Heart right ventricle (tissue), 16 donors: ENCODE measurements at regions not wholly inside any gene's neighbourhood (a gene's known extent, or its start where the extent isn't known, plus 50 kb on each side); places are given as distances from the start of the nearest gene placed in this dataset.

Source experiments
- ATAC-seq, 8 donors: fragments of 200-7000 bp; cut with Tn5 transposase; one replicate each; pipeline ENCODE4 v1.9.1; 2020; ENCODE audit warnings: mild to moderate bottlenecking in 8 of 8, moderate library complexity in 8 of 8, moderate number of reproducible peaks in 1 of 8
- DNase-seq, 2 donors: peaks; one replicate each; pipeline ENCODE4 v3.0.0-alpha.2; 2020
- H3K27ac ChIP-seq, 10 donors: fragments of 200-600 bp; sonication (generic) in 2 of 10; one replicate each; pipeline versions ENCODE4 v1.5.0 to v1.8.0; 2020 to 2022; ENCODE audit warnings: mild to moderate bottlenecking in 3 of 10
- H3K27me3 ChIP-seq, 7 donors: fragments of 200-600 bp; one replicate each; pipeline ENCODE4 v1.8.0; 2021 to 2022; ENCODE audit warnings: mild to moderate bottlenecking in 2 of 7
- H3K36me3 ChIP-seq, 9 donors: fragments of 200-600 bp; sonication (generic) in 1 of 9; one replicate each; pipeline versions ENCODE4 v1.5.0 to v1.8.0; 2020 to 2022; ENCODE audit warnings: mild to moderate bottlenecking in 2 of 9
- H3K4me1 ChIP-seq, 9 donors: fragments of 200-600 bp; sonication (generic) in 1 of 9; one replicate each; pipeline versions ENCODE4 v1.5.0 to v1.8.0; 2020 to 2022; ENCODE audit warnings: mild to moderate bottlenecking in 4 of 9
- H3K4me3 ChIP-seq, 10 donors: fragments of 200-600 bp; sonication (generic) in 2 of 10; one replicate each; pipeline versions ENCODE4 v1.5.0 to v1.8.0; 2020 to 2022; ENCODE audit warnings: mild to moderate bottlenecking in 7 of 10, moderate library complexity in 2 of 10
- H3K9me3 ChIP-seq, 11 donors: fragments of 200-600 bp in 10 of 11; sonication (generic) in 2 of 11; one replicate each; pipeline versions ENCODE4 v1.5.0 to v1.8.0; 2013 to 2022; ENCODE audit warnings: mild to moderate bottlenecking in 2 of 11, control low read depth in 1 of 11, moderate library complexity in 1 of 11
- WGBS, 2 donors: extraction: QIAGEN DNeasy Blood & Tissue Kit; methylation state at CpG; one replicate each; pipeline ENCODE4 v1.1.7; 2013; ENCODE audit warnings: inconsistent platforms in 1 of 2; 5-methylcytosine and 5-hydroxymethylcytosine counted together
- intact Hi-C, 10 donors: fragments of 100-400 bp; cut with DNase I; formaldehyde crosslinking; loops; one replicate each; pipeline versions ENCODE4 v1.11.1 to v1.14.2; 2022
- TF ChIP-seq, protein P1 (sequence below), 9 donors: fragments of 200-600 bp; sonication (generic) in 2 of 9; IDR thresholded peaks; one replicate each; pipeline versions ENCODE4 v1.5.0 to v1.8.0; 2021 to 2022; ENCODE audit warnings: antibody characterized with exemption in 9 of 9, mild to moderate bottlenecking in 5 of 9, moderate library complexity in 1 of 9
- donor health status: Arrhythmogenic right ventricular cardiomyopathy.
- donor health status: ischemic (EF 13 %, LVEDD 7.1; RV severe dilation, severe dysfunction).
- donor health status: healthy with polysubstance abuse.
- donor health status: DM: no; HTN: yes; CAD: no.
- donor health status: DM: no; HTN: no; CAD: no.
- donor health status: ischemic (EF 25% LVEDD 6.9; RV normal size, moderate dysfunction).
- donor health status: ischemic (EF 25% LVEDD 5.7; RV mildly dilated, moderate dysfunction).
- donor health status: healthy.
- donor health status: DM: yes; HTN: yes; CAD: no.
- donor health status: Ischemic cardiomyopathy.
- donor health status: ischemic (EF 35%, LVEDD 5.7; RV mildly dilated, moderate dysfunction).
- donor health status: nonischemic (EF 11% LVEDD 7.7; RV severe dilation, severe dysfunction).
- donor health status: DM: yes; HTN: yes; CAD: no.
- donor health status: PGD.
- donor health status: ischemic (EF 29% LVEDD 5.4; RV normal size, mild dysfunction).
- donor health status: nonischemic (EF 23%, LVEDD 6.1; RV moderate dilation, normal function).

DNA sequence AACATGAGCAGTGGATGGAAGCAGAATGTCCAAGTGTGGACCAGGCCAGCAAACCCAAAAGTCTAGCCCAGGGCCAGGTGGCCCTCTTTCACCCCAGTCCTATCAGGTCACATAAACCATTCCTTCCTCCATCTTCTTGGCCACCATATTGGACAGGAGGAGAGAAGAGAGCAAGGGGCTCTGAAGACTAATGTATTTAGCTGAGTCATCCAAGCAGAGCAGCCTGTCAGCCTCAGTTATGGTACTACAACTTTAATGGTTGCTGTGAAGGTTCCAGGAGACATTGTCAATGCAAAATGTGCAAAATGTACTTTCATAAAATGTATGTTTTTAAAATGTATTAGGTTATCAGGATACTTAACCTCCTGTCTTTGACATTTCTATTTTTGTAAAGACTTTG is 159.5 kb downstream of the GPAM start:
- TF ChIP-seq, protein P1, sequence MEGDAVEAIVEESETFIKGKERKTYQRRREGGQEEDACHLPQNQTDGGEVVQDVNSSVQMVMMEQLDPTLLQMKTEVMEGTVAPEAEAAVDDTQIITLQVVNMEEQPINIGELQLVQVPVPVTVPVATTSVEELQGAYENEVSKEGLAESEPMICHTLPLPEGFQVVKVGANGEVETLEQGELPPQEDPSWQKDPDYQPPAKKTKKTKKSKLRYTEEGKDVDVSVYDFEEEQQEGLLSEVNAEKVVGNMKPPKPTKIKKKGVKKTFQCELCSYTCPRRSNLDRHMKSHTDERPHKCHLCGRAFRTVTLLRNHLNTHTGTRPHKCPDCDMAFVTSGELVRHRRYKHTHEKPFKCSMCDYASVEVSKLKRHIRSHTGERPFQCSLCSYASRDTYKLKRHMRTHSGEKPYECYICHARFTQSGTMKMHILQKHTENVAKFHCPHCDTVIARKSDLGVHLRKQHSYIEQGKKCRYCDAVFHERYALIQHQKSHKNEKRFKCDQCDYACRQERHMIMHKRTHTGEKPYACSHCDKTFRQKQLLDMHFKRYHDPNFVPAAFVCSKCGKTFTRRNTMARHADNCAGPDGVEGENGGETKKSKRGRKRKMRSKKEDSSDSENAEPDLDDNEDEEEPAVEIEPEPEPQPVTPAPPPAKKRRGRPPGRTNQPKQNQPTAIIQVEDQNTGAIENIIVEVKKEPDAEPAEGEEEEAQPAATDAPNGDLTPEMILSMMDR (IDR thresholded peaks at IDR 0.05): no peak
- intact Hi-C loops: no loop called here
- Histone ChIP-seq H3K27ac (no peak overlapping the region), H3K9me3 (peaks cover 0 to 7% (median 0%) of the 10 kb centered on the region in 11 donors), H3K4me3 (no peak overlapping the region), H3K27me3 (no peaks in the 10 kb centered on the region), H3K36me3 (no peaks in the 10 kb centered on the region), H3K4me1 (no peaks in the 10 kb centered on the region)
- DNase-seq: no peak
- no peak for ATAC-seq

DNA sequence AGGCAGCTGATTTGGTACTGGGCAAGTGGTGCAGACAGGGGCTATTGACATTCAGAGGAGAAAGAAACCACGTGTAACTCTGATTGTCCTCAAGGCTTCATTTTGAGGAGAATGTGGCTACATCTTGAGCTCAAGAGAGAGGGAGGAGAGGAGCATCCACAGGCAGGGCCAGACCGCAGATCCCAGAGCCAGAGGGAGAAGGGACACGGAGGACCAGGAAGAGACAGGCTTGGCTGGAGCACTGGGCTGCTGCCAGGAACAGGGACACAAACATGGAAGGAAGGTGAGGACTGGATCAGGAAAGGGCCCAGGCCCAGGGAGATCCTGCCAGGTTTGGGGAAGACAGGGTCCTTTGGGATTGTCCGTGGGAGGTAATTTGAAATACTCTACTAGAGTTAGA is 158.3 kb downstream of the GPAM start:
- H3K4me3 ChIP-seq: no peak overlapping the region
- no peaks in the 10 kb centered on the region for H3K27me3 ChIP-seq
- no peak overlapping the region for H3K27ac ChIP-seq
- peaks cover 0 to 18% (median 6%) of the 10 kb centered on the region in 11 donors for H3K9me3 ChIP-seq
- DNase-seq: no peak
- H3K4me1 ChIP-seq: no peaks in the 10 kb centered on the region
- no peaks in the 10 kb centered on the region for H3K36me3 ChIP-seq
- ATAC-seq: no peak
- intact Hi-C loops: no loop called here
- 68 to 73% methylated on average over 4 of the region's 4 CpGs for WGBS, 2 donors
- TF ChIP-seq, protein P1 (IDR thresholded peaks at IDR 0.05): no peak

DNA sequence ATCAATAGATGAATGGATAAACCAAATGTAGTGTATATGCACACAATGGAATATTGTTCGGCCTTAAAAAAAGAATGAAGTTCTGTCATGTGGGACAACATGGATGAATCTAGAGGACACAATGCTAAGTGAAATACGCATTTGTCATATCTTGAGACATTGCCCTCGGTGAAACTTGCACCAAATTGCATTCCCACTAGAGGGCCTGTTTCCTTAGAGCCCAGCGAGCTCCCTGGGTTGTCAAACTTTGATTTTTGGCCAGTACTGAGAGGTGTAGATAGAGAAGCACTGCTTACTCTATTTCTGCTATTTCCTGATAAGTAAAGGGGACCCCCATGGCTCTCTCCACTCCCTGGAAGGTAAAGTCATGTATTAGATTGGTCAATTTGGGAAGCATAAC is 157.1 kb downstream of the GPAM start:
- TF ChIP-seq, protein P1 (IDR thresholded peaks at IDR 0.05): no peak
- Histone ChIP-seq H3K9me3 (peaks cover 0 to 30% (median 14%) of the 10 kb centered on the region in 11 donors), H3K27ac (no peak overlapping the region), H3K27me3 (no peaks in the 10 kb centered on the region), H3K4me1 (no peaks in the 10 kb centered on the region), H3K4me3 (no peak overlapping the region), H3K36me3 (no peaks in the 10 kb centered on the region)
- intact Hi-C loops: no loop called here
- DNase-seq (no peak), ATAC-seq (no peak)
- WGBS, 2 donors: 54 to 64% methylated on average over 4 of the region's 4 CpGs

DNA sequence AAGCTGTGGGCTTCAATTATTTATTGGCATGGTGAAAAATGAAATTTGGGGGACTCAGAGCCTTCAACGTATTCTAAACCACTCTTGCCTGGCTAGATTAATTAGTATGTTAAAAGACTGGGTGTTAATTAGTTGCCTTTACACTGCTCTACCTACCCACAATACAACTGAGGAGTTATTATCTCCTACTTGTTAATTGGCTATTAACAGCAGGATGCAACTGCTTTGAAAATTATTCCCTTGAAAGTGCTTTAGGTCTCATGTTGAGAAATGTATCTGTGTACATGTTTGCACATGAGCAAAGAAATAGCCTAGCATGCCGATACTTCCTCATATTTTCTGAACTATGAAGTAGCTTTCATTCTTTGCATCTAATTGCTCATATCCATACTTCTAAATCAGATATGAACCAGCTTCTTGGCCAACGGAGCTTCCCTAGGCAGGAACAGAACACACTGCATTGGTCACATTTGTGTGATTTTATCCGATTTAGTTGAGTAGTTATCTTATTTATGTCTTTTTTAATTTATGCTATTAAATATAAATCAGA is 155.8 kb downstream of the GPAM start:
- H3K4me1 ChIP-seq: no peaks in the 10 kb centered on the region
- ATAC-seq: no peak
- no peak overlapping the region for H3K4me3 ChIP-seq
- TF ChIP-seq, protein P1 (IDR thresholded peaks at IDR 0.05): no peak
- no peaks in the 10 kb centered on the region for H3K27me3 ChIP-seq
- peaks cover 0 to 40% (median 14%) of the 10 kb centered on the region in 11 donors for H3K9me3 ChIP-seq
- H3K27ac ChIP-seq: no peak overlapping the region
- H3K36me3 ChIP-seq: no peaks in the 10 kb centered on the region
- intact Hi-C loops: no loop called here
- WGBS, 2 donors: 68 to 76% methylated on average over 4 of the region's 4 CpGs
- no peak for DNase-seq
